GM21367 (cell line): ENCODE measurements at regions not wholly inside any gene's neighbourhood (a gene's known extent, or its start where the extent isn't known, plus 50 kb on each side); places are given as distances from the start of the nearest gene placed in this dataset.

ENCODE experiments used
- ATAC-seq: cut with Tn5 transposase; IDR thresholded peaks from one replicate; pipeline ENCODE4 v1.9.1; 2021; ENCODE audit not compliant: unreplicated experiment

- ATAC-seq = no peak
Measured at GRCh38 chr3:22916933-22917332, 286.2 kb upstream of the UBE2E2 start.

- no peak for ATAC-seq
Measured at GRCh38 chr3:22920006-22920405, 283.1 kb upstream of the UBE2E2 start.

- ATAC-seq = no peak
Measured at GRCh38 chr3:22922317-22922716, 280.8 kb upstream of the UBE2E2 start.

GRCh38 chr3:22923711-22924110 is 279.4 kb upstream of the UBE2E2 start:
- no peak for ATAC-seq

GRCh38 chr3:22928216-22929110 is 274.7 kb upstream of the UBE2E2 start:
- ATAC-seq = no peak

- no peak for ATAC-seq
Measured at GRCh38 chr3:22933051-22933840, 269.9 kb upstream of the UBE2E2 start.

GRCh38 chr3:22933841-22934116 is 269.3 kb upstream of the UBE2E2 start:
- no peak for ATAC-seq

GRCh38 chr3:22935040-22935439 is 268.1 kb upstream of the UBE2E2 start:
- ATAC-seq = no peak

GRCh38 chr3:22937536-22937935 is 265.6 kb upstream of the UBE2E2 start:
- no peak for ATAC-seq

- ATAC-seq = no peak
Measured at GRCh38 chr3:22938739-22939138, 264.4 kb upstream of the UBE2E2 start.

- no peak for ATAC-seq
Measured at GRCh38 chr3:22939349-22939748, 263.8 kb upstream of the UBE2E2 start.

- no peak for ATAC-seq
Measured at GRCh38 chr3:22940285-22940684, 262.8 kb upstream of the UBE2E2 start.

- no peak for ATAC-seq
Measured at GRCh38 chr3:22942981-22943380, 260.1 kb upstream of the UBE2E2 start.

- ATAC-seq = no peak
Measured at GRCh38 chr3:22947851-22948250, 255.3 kb upstream of the UBE2E2 start.

- no peak for ATAC-seq
Measured at GRCh38 chr3:22951910-22952309, 251.2 kb upstream of the UBE2E2 start.

GRCh38 chr3:22952860-22953259 is 250.3 kb upstream of the UBE2E2 start:
- no peak for ATAC-seq

- peak; percentile 91 for ATAC-seq
Measured at GRCh38 chr3:22959593-22959992, 243.5 kb upstream of the UBE2E2 start.

- ATAC-seq = no peak
Measured at GRCh38 chr3:22960105-22960984, 242.8 kb upstream of the UBE2E2 start.

- no peak for ATAC-seq
Measured at GRCh38 chr3:22962244-22962643, 240.9 kb upstream of the UBE2E2 start.

GRCh38 chr3:22966349-22966748 is 236.8 kb upstream of the UBE2E2 start:
- ATAC-seq = no peak

GRCh38 chr3:22969276-22969675 is 233.9 kb upstream of the UBE2E2 start:
- no peak for ATAC-seq
